Ascending aorta (tissue), 2 donors: ENCODE measurements at regions not wholly inside any gene's neighbourhood (a gene's known extent, or its start where the extent isn't known, plus 50 kb on each side); places are given as distances from the start of the nearest gene placed in this dataset.

Experiments used
- DNase-seq, 2 donors: peaks; one replicate each; pipeline ENCODE4 v3.0.0-alpha.2; 2019; ENCODE audit warnings: low spot score in 2 of 2
- H3K27ac ChIP-seq, 2 donors: fragments of 200-600 bp; sonication (generic); one replicate each; pipeline ENCODE4 v1.5.1; 2016 to 2017; ENCODE audit warnings: mild to moderate bottlenecking in 1 of 2
- H3K27me3 ChIP-seq: fragments of 200-600 bp; sonication (generic); one replicate; pipeline ENCODE4 v1.5.1; 2017
- H3K36me3 ChIP-seq, 2 donors: fragments of 200-600 bp; sonication (generic); one replicate each; pipeline ENCODE4 v1.5.1; 2016
- H3K4me1 ChIP-seq, 2 donors: fragments of 200-600 bp; sonication (generic); one replicate each; pipeline ENCODE4 v1.5.1; 2016 to 2017; ENCODE audit warnings: mild to moderate bottlenecking in 1 of 2
- H3K4me3 ChIP-seq, 2 donors: fragments of 200-600 bp; sonication (generic); one replicate each; pipeline ENCODE4 v1.5.1; 2016 to 2017; ENCODE audit warnings: mild to moderate bottlenecking in 1 of 2
- H3K9me3 ChIP-seq, 2 donors: fragments of 200-600 bp; sonication (generic); one replicate each; pipeline ENCODE4 v1.5.1; 2016
- intact Hi-C: fragments of 100-400 bp; cut with DNase I; formaldehyde crosslinking; loops from one replicate; pipeline ENCODE4 v1.15.1; 2023
- TF ChIP-seq, protein P1 (sequence below), 3 experiments: fragments of 200-600 bp in 2 of 3; fragments of 450-650 bp in 1 of 3; sonication (generic) in 2 of 3; IDR thresholded peaks; one replicate each; pipeline ENCODE4 v1.5.1; 2016 to 2019; ENCODE audit warnings: antibody characterized with exemption in 3 of 3, mild to moderate bottlenecking in 1 of 3, moderate library complexity in 1 of 3

DNA sequence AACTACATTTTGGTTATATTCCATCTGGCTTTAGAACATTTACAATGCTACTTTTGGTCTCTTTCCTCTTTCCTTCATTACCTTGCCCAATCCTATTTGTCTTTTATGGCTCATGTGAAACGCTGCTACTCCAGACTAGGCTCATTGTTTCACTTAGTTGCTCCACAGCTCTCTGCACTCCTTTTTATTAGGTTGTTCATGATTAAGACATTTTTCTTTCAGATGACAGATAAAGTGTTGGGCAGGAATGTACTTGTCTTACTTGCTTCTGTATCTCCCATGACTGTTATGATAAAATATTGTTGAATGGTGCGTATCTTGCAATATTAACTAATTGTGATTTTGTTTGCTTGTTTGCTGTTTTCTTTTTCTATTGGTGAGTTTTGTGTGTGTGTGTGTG is 1532.3 kb downstream of the KCNT2 start:
- no peaks in the 10 kb centered on the region for H3K36me3 ChIP-seq
- no peak overlapping the region for H3K4me3 ChIP-seq
- DNase-seq: no peak
- H3K27ac ChIP-seq: no peak overlapping the region
- no peaks in the 10 kb centered on the region for H3K27me3 ChIP-seq
- no peaks in the 10 kb centered on the region for H3K9me3 ChIP-seq
- no peaks in the 10 kb centered on the region for H3K4me1 ChIP-seq
- intact Hi-C loops: no loop called here
- TF ChIP-seq, protein P1, sequence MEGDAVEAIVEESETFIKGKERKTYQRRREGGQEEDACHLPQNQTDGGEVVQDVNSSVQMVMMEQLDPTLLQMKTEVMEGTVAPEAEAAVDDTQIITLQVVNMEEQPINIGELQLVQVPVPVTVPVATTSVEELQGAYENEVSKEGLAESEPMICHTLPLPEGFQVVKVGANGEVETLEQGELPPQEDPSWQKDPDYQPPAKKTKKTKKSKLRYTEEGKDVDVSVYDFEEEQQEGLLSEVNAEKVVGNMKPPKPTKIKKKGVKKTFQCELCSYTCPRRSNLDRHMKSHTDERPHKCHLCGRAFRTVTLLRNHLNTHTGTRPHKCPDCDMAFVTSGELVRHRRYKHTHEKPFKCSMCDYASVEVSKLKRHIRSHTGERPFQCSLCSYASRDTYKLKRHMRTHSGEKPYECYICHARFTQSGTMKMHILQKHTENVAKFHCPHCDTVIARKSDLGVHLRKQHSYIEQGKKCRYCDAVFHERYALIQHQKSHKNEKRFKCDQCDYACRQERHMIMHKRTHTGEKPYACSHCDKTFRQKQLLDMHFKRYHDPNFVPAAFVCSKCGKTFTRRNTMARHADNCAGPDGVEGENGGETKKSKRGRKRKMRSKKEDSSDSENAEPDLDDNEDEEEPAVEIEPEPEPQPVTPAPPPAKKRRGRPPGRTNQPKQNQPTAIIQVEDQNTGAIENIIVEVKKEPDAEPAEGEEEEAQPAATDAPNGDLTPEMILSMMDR (IDR thresholded peaks at IDR 0.05): no peak

DNA sequence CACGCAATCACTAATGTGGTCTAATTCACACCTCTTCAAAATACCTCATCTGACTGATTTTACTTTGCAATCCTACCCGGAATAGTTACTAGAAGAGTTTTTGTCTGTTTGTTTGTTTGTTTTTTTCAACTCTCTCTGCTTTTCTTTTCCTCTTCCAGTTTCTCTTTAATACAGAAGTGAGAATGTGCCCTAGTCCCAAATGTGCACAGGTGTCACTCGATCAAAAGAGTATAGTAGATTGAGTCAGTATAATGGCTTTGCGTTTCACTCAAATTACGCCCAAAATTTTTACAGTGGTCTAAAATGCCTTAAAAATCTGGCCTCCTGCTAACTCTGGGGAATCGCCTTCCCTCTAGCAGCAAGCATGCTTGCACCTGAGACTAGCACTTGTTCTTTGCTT is 1536.8 kb downstream of the KCNT2 start:
- no peaks in the 10 kb centered on the region for H3K4me1 ChIP-seq
- no peak overlapping the region for H3K27ac ChIP-seq
- H3K27me3 ChIP-seq: no peaks in the 10 kb centered on the region
- no peak for DNase-seq
- H3K36me3 ChIP-seq: no peaks in the 10 kb centered on the region
- no peaks in the 10 kb centered on the region for H3K9me3 ChIP-seq
- H3K4me3 ChIP-seq: no peak overlapping the region
- TF ChIP-seq, protein P1 (IDR thresholded peaks at IDR 0.05): no peak
- intact Hi-C loops: no loop called here

DNA sequence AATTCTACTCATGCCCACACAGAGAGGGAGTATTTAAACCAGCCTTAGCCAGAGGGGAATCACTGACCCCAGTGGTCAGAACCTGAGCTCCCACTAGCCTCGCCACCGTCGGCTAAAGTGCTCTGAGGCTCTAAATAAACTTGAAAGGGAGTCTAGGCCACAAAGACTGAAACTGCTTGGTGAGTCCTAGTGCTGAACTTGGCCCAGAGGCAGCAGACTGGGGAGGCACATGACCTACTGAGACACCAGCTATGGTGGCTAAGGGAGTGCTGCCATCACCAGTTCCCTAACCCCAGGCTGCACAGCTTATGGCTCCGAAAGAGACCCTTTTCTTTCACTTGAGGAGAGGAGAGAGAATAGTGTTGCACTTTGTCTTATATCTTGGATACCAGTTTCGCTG is 1542.8 kb downstream of the KCNT2 start:
- Histone ChIP-seq H3K27ac (no peak overlapping the region), H3K27me3 (no peaks in the 10 kb centered on the region), H3K36me3 (no peaks in the 10 kb centered on the region), H3K4me3 (no peak overlapping the region), H3K4me1 (no peaks in the 10 kb centered on the region), H3K9me3 (no peaks in the 10 kb centered on the region)
- TF ChIP-seq, protein P1 (IDR thresholded peaks at IDR 0.05): no peak
- DNase-seq: no peak
- intact Hi-C loops: no loop called here

DNA sequence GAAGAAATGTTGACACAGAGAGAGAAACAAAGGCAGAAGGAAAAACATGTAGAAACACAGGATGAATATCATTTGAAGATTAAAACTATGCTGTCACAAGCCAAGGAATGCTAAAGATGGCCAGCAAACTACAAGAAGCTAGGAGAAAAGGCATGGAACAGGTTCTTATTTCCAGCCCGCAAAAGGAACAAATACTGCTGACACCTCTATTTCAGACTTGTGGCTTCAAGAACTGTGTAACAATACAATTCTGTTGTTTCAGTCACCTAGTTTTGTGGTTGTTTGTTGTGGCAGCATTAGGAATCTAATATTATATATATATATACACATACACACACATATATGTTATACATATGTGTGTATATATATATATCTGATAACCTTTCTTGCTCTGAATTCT is 1543.9 kb downstream of the KCNT2 start:
- H3K9me3 ChIP-seq: no peaks in the 10 kb centered on the region
- no peak overlapping the region for H3K27ac ChIP-seq
- no peaks in the 10 kb centered on the region for H3K27me3 ChIP-seq
- no peak for DNase-seq
- intact Hi-C loops: no loop called here
- H3K36me3 ChIP-seq: no peaks in the 10 kb centered on the region
- H3K4me3 ChIP-seq: no peak overlapping the region
- TF ChIP-seq, protein P1 (IDR thresholded peaks at IDR 0.05): no peak
- no peaks in the 10 kb centered on the region for H3K4me1 ChIP-seq

DNA sequence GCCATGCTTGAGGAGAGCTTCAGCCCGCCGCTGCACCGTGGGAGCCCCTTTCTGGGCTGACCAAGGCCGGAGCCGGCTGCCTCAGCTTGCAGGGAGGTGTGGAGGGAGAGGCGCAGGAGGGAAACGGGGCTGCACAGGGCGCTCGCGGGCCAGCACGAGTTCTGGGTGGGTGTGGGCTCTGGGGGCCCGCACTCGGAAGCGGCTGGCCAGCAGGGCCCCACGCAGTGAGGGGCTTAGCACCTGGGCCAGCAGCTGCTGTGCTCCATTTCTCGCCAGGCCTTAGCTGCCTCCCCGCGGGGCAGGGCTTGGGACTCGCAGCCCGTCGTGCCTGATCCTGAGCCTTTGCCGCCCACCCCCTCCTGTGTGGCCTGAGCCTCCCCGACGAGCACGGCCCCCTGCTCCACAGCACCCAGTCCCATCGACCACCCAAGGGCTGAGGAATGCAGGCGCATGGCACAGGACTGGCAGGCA is 1554.0 kb downstream of the KCNT2 start:
- Histone ChIP-seq H3K36me3 (no peaks in the 10 kb centered on the region), H3K27ac (no peak overlapping the region), H3K27me3 (no peaks in the 10 kb centered on the region), H3K9me3 (no peaks in the 10 kb centered on the region), H3K4me1 (no peaks in the 10 kb centered on the region), H3K4me3 (no peak overlapping the region)
- no peak for DNase-seq
- intact Hi-C loops: no loop called here
- TF ChIP-seq, protein P1 (IDR thresholded peaks at IDR 0.05): no peak

DNA sequence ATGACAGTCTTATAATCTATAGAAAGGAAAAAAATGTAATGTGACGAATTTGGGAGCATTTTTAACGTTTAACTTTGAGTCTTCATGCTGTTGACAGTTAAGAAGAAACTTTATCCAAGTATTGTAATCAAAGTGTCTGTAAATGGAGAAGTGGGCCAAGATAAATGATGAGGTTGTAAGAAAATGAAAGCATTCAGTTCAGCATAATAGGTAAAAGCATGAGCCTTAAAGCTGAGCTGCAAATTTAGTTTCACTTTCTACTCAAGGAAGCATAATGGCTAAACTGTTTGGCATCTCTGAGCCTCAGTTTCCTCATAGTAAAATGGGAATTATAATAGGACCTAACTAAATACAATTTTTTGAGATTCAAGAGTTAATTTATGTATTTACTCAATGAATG is 1554.8 kb downstream of the KCNT2 start:
- Histone ChIP-seq H3K27ac (no peak overlapping the region), H3K27me3 (no peaks in the 10 kb centered on the region), H3K36me3 (no peaks in the 10 kb centered on the region), H3K4me3 (no peak overlapping the region), H3K4me1 (no peaks in the 10 kb centered on the region), H3K9me3 (no peaks in the 10 kb centered on the region)
- intact Hi-C loops: no loop called here
- no peak for DNase-seq
- TF ChIP-seq, protein P1 (IDR thresholded peaks at IDR 0.05): no peak
